ENCODE measurements at regions not wholly inside any gene's neighbourhood (a gene's known extent, or its start where the extent isn't known, plus 50 kb on each side); places are given as distances from the start of the nearest gene placed in this dataset.

DNA sequence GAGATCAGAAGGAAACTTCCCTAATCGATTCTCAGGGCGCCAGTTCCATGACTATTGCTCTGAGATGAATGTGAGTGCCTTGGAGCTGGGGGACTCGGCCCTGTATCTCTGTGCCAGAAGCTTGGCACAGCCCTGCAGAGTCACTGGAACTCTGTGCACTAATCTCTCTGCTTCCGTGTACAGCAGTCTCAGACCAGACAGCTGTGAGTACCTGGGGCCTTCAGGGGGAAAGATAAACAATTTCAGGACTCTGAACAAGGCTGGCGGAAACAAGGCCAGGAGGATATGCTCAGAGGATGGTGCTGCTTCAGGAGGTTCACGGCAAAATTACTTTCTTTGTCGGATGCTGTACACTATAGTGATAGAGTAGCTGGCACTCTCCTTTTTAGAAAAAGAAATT lies 131.7 kb upstream of the PRSS58 start:
- no peak for DNase-seq

DNA sequence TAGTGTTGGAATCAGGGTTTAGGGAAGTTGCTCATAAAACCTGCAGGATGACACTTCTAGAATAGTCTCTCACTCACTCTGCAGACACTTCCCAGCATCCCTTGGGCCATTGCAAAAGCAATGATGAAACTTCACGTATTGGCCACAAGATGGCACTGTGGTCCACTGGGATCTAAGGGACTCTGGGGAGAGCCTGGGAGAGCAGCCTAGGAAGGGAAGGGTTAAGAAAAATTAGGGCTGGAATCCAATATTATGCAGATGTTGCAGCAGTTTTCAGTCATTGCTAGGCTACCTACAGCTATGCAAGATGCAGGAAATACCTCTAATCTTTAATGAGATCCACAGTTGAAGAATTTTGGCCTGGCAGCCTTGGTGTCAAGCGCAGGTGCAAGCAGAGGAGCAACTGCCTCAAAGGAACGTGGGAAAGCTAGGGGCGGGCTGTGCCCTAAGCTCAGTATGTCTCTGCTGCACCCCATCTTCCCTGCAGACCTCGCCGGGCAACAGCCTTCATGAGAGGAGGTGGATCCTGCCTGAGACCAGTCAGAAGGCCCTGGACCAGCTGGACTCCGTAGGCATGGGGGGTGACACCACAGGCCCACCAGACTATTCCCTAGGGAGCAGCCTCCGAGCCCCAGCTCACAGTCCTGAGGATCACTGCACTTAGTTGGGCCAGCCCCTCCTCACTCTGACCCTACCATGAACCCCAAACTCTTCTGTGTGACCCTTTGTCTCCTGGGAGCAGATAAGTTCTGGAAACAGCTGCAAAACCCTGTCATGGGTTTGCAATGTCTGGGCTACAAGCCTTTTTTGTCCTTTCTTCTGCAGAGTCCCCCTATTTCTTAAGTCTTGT lies 127.9 kb upstream of the PRSS58 start:
- no peak for DNase-seq

GRCh38 chr7:142384493-142384922 lies 126.7 kb upstream of the PRSS58 start:
- DNase-seq: no peak

DNA sequence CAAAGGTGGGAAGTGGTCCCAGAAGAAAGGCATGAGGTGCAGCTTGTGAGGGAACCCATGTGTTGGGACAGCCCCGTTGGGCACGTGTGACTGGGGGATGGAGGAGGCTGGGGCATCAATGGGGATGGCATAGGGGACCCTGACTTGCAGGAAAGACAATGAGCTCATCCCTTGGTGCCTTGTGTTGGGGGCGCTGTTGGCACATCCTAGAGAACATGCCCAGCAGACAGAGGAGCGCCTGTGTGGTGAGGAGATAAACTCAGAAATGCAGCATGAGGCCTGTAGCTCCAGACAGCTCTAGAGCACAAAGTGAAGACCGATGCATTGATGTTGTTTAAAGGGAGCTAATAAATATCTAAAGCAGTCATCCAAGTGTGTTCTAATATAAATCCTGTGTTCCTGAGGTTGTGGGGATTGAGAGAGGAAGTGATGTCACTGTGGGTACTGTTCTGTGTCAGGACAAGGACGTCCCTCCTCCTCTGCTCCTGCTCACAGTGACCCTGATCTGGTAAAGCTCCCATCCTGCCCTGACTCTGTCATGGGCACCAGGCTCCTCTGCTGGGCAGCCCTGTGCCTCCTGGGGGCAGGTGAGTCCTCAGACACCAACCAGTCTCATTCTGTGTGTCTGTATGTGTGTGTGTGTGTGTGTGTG lies 126.1 kb upstream of the PRSS58 start:
- no peak for DNase-seq

- DNase-seq: no peak
Observed at GRCh38 chr7:142381727-142382390, 124.0 kb upstream of the PRSS58 start.

GRCh38 chr7:142380069-142380468 lies 122.2 kb upstream of the PRSS58 start:
- DNase-seq: no peak

- no peak for DNase-seq
Observed at GRCh38 chr7:142379201-142379885, 121.5 kb upstream of the PRSS58 start.

- no peak for DNase-seq
Observed at GRCh38 chr7:142377567-142377966, 119.7 kb upstream of the PRSS58 start.

DNA sequence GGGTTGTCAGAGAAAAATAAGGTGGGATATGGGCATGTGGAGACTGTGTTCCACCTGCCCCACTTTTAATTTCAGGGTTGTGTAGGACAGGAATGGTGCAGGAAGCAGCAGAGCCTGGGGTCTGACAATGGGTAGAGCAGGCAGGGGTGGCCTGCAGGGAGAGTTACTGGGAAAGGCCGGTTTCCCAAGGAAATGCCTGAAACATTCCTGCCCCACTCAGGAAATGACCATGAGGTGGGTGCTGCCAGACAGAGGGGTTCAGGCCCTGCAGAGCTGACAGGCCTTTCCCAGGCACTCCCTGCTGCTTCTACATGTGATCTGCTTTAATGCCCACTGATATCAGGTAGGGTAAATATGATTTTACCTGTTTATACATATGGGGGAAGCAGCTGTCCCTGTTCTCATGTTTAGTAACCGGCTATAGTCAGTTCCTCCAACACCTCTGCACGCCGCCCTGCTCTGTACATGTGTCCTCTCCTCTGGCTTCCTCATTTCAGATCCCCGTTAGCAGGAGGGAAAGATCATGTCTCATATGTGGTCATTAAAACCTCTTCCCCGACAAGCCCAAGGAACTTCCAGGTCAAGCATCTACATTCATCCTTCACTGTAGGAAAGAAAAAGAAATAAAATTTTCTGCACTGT lies 118.6 kb upstream of the PRSS58 start:
- DNase-seq: no peak

- no peak for DNase-seq
Observed at GRCh38 chr7:142375710-142376313, 118.0 kb upstream of the PRSS58 start.

DNA sequence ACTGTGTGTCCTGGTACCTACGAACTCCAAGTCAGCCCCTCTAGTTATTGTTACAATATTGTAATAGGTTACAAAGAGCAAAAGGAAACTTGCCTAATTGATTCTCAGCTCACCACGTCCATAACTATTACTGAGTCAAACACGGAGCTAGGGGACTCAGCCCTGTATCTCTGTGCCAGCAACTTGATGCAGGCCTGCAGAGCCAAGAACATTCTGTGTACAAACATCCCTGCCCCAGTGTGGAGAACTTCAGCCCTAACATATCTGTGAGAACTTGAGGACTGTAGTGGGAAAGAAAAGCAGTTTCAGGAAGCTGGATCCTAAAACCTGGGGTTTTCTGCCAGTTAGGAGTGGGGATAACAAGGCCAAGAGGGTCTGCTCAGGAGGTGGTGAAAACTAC lies 114.9 kb upstream of the PRSS58 start:
- DNase-seq: no peak

GRCh38 chr7:142371586-142372377 lies 113.9 kb upstream of the PRSS58 start:
- no peak for DNase-seq

- no peak for DNase-seq
Observed at GRCh38 chr7:142365410-142365842, 107.6 kb upstream of the PRSS58 start.

DNA sequence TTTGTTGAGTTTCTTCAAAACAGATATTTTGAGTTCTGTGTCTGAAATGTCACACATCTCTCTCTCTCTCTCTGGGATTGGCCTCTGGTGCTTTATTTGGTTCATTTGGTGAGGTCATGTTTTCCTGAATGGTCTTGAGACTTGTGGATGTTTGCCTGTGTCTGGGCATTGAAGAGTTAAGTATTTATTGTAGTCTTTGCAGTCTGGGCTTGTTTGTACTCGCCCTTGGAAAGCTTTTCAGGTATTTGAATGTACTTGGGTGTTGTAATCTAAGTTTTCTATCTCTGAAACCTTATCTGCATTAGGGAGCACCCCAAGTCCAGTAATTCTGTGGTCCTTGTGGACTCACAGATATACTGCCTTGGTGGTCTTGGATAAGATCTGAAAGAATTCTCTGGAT lies 106.7 kb upstream of the PRSS58 start:
- DNase-seq: no peak

- DNase-seq: no peak
Observed at GRCh38 chr7:142362349-142362748, 104.5 kb upstream of the PRSS58 start.

DNA sequence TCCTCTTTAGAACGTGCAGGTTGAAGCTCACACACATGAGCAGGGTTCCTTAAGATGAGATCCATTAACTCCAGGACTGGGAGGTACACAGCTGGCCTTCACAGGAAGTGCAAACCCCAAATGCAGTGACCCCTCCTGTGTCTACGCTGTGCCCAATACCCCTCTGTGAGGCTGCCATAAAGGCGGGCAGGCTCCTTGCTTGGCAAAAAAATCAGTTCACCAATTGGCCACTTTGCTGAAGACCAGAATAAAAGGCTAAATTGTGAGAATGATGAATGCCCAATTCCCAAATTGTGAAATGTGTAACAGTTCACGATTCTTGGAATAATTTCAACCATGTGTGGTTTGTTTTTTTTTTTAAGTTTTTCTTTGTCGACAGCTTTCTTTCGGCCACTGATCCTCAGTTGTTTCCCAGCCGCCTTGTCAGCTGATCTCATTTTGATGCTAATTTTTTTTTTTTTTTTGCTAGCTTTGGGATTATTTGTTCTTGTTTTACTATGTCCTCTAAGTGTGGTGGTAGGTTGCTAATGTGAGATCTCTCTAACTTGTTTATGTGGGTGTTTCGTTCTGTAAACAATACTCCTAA lies 101.9 kb upstream of the PRSS58 start:
- DNase-seq: no peak

DNA sequence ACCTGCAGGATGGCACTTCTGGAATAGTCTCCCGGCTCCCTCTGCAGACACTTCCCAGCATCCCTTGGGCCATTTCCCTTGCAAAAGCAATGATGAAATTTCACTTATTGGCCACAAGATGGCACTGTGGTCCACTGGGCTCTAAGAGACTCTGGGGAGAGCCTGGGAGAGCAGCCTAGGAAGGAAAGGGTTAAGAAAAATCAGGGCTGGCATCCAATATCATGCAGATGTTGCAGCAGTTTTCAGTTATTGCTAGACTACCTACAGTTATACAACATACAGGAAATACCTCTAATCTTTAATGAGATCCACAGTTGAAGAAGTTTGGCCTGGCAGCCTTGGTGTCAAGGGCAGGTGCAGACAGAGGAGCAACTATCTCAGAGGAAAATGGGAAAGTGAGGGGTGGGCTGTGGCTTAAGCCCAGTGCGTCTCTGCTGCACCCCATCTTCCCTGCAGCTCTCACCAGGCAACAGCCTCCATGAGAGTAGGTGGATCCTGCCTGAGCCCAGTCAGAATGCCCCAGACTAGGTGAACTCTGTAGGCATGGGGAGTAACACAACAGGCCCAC lies 100.2 kb upstream of the PRSS58 start:
- DNase-seq: peak; percentile 42

DNA sequence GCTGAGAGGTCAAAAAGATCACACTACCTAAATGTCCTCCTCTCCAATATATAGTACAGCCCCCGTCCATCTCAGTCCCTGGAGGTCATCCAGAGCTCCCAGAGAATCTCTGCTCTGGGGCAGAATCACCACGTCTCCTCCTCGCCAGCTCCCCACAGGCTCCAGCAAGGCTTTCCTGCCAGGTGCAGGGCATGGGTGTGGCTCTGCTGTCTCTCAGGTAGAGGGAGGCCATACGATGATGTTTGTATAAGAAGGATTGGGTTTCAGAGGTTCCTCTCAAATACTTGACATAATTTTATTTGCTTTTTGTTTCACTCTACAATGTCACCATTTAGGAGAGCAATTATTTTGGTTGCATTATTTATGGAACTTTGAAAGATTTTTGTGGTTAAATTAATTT lies 98.3 kb upstream of the PRSS58 start:
- peak; percentile 65 for DNase-seq

DNA sequence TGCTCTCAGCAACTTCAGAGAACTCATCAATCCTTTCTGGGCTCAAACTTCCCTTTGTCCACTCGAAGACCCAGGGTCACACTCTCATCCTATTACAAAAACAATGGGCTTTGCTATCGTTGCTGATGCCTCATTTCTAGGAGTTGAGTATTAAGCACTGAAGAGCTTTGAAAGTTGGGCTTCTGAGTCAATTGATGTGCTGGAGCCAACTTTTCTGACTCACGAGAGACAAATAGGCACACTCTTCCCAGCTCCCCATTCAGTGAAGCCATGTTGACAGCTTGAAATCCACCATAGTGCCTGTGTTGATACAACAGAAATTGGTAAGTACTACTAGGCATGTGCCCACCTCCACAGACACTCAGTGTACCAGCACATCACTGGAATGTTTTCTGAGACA lies 97.5 kb upstream of the PRSS58 start:
- DNase-seq: no peak

Data from NCI-H2029 (cell line).